GM12891 (cell line): ENCODE measurements at regions not wholly inside any gene's neighbourhood (a gene's known extent, or its start where the extent isn't known, plus 50 kb on each side); places are given as distances from the start of the nearest gene placed in this dataset.
"Not testable (repeated sequence)": the region's sequence is repeated elsewhere in the genome, so short reads cannot be mapped to it uniquely, and the experiment has no call there.

ENCODE experiments used
- DNase-seq: peaks from one replicate; pipeline ENCODE4 v3.0.0; 2011; ENCODE audit warnings: low spot score; ENCODE audit not compliant: insufficient read length
- FAIRE-seq: peaks from 2 replicates; lab custom pipeline; 2011; peaks lifted over from hg19 to GRCh38; lab: Jason Lieb, UNC
- PAX5 ChIP-seq: IDR thresholded peaks from 2 replicates; pipeline ENCODE4 v1.6.1; 2011; ENCODE audit warnings: low read length, moderate library complexity, mild to moderate bottlenecking; ENCODE audit not compliant: insufficient read depth, severe bottlenecking
- POLR2A ChIP-seq: IDR thresholded peaks from 2 replicates; pipeline ENCODE4 v1.6.1; 2011; ENCODE audit warnings: low read depth, low read length, control low read depth
- POLR2AphosphoS5 ChIP-seq: IDR thresholded peaks from 2 replicates; pipeline ENCODE4 v1.6.1; 2011; ENCODE audit warnings: low read depth, low read length, control low read depth
- POU2F2 ChIP-seq: IDR thresholded peaks from 2 replicates; pipeline ENCODE4 v1.6.1; 2011; ENCODE audit warnings: low read depth, mild to moderate bottlenecking, control low read depth, low read length, moderate library complexity
- SPI1 ChIP-seq: IDR thresholded peaks from 2 replicates; pipeline ENCODE4 v1.6.1; 2011; ENCODE audit warnings: low read depth, low read length, control low read depth
- TAF1 ChIP-seq: IDR thresholded peaks from 2 replicates; pipeline ENCODE4 v1.6.1; 2011; ENCODE audit warnings: low read depth, low read length, control low read depth

DNA sequence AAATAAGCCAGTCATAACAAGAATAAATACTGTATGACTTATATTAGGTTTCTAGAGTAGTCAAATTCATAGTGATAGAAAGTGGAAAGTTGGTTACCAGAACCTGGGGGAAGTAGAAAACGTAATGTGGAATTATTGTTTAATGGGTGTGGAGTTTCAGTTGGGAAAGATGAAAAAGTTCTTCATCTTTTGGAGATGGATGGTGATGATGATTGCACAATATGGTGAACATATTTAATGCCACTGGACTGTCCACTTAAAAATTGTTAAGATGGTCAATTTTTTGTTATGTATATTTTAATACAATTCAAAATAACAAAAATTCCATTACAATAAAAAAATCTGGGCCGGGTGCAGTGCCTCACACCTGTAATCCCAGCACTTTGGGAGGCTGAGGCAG is 289.6 kb downstream of the ZIC3 start:
- DNase-seq (no peak), FAIRE-seq (no peak)
- TF ChIP-seq SPI1 (no peak), POU2F2 (no peak), POLR2A (no peak), POLR2AphosphoS5 (no peak), PAX5 (no peak), TAF1 (no peak)

DNA sequence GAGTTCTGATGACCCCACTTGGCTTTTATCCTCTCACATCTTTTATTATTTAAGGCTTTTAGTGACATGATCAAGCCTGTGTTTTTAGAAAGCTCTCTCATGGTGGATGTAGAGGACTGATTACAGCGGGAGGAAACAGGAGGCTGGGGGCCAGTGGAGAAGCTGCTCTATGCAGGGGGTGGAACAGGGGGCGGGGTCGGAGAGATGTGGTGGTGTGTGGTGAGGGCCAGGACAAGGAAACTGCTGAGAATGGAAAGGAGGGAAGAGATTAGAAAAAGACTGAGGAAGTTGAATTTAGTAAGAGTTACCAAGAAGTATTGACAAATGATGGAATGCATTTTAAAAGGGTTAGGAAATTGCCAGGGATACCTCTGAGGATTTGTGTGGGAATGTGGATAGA is 292.2 kb downstream of the ZIC3 start:
- TF ChIP-seq POLR2A, result no peak
- TF ChIP-seq TAF1, result no peak
- no peak for TF ChIP-seq SPI1
- TF ChIP-seq PAX5, result no peak
- no peak for TF ChIP-seq POLR2AphosphoS5
- no peak for TF ChIP-seq POU2F2
- no peak for DNase-seq
- FAIRE-seq, result no peak

DNA sequence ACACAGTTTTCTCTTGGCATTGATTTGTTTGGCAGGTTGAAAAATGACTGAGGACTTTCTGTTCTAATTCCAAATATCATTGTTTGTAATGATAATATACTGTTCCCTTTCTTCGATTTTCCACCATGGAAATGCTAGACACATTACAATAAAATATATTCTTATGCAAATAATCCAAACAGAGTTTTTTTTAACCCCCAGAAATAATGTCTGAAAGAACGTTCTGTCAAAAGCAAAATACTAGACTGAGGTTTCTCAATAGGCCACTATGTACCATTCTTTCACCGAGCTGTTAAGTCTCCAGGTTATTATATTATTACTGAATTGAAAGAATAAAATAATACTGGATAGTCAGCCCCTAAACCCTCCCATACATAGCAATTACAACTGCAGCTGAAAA is 312.5 kb downstream of the ZIC3 start:
- TF ChIP-seq PAX5, result no peak
- no peak for TF ChIP-seq POLR2AphosphoS5
- TF ChIP-seq SPI1, result no peak
- TF ChIP-seq POU2F2, result no peak
- no peak for TF ChIP-seq POLR2A
- TF ChIP-seq TAF1, result no peak
- FAIRE-seq, result no peak
- DNase-seq, result no peak

DNA sequence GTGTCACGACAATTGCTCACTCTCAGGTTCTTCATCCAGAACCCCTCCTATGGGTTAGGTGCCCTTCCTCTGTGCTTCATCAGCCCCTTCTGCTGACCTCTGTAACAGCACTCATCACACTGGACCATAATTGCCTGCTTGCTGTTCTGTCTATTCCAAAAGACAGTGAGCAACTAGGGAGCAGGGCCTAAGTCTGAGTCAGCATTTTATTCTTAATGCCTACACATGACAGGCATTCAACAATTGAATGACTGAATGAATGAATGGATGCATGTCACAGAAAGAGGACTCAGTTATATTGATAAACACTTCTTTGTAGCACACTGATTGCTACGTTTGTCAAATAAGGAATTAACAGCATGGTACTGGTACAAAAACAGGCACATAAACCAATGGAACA is 317.0 kb downstream of the ZIC3 start:
- FAIRE-seq (no peak), DNase-seq (no peak)
- TF ChIP-seq POLR2AphosphoS5, result no peak
- no peak for TF ChIP-seq POLR2A
- no peak for TF ChIP-seq TAF1
- no peak for TF ChIP-seq POU2F2
- TF ChIP-seq SPI1, result no peak
- TF ChIP-seq PAX5, result no peak

- not testable (repeated sequence) for DNase-seq
- peak; percentile 58 for FAIRE-seq
Measured at GRCh38 chrX:137884813-137885212, 318.9 kb downstream of the ZIC3 start.

- FAIRE-seq (no peak), DNase-seq (no peak)
- TF ChIP-seq POU2F2 (no peak), POLR2A (no peak), SPI1 (no peak), POLR2AphosphoS5 (no peak), TAF1 (no peak), PAX5 (no peak)
Measured at GRCh38 chrX:137891431-137891830, 325.5 kb downstream of the ZIC3 start.

GRCh38 chrX:137896123-137896522 is 330.2 kb downstream of the ZIC3 start:
- no peak for FAIRE-seq
- TF ChIP-seq TAF1 (no peak), SPI1 (no peak), POLR2AphosphoS5 (no peak), POU2F2 (no peak), POLR2A (no peak), PAX5 (no peak)
- no peak for DNase-seq

GRCh38 chrX:137915466-137915865 is 349.5 kb downstream of the ZIC3 start:
- no peak for DNase-seq
- FAIRE-seq, result no peak
- TF ChIP-seq PAX5 (no peak), POU2F2 (no peak), TAF1 (no peak)

DNA sequence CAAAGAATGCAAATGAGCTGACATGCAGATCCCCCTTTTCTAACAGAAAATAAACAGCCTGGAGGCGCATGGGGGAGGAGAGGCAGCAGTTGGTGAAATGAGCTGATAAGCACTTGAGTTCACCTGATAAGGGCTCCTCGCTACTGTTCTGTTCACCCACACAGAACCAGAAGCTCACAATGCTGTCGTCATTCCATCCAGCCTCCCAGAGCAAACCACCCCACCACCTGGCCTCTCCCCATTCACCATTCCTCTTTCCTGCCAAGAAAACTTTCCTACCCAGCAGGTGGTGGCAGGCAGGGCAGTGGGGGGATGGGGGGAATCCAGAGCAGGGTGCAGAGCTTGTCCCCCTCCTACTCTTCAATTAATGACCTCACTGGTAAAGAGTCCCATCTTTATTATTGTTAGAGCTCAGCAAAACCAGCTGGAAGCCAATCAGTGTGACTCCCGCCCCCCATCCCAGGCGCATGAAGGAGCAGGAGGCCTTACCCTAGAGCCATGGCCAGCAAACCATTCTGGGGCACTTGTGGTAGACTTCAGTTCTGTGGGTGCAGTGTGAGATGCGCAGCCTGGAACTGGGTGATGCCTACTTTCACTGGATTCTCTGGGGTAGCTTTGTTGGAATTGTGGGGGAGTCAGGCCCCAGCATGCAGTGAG is 350.3 kb downstream of the ZIC3 start:
- FAIRE-seq, result no peak
- TF ChIP-seq PAX5, result no peak
- TF ChIP-seq POLR2A, result no peak
- no peak for TF ChIP-seq SPI1
- no peak for TF ChIP-seq POLR2AphosphoS5
- no peak for TF ChIP-seq TAF1
- TF ChIP-seq POU2F2, result no peak
- no peak for DNase-seq

GRCh38 chrX:137926090-137926489 is 360.2 kb downstream of the ZIC3 start:
- FAIRE-seq (no peak), DNase-seq (no peak)
- no peak for TF ChIP-seq TAF1
- TF ChIP-seq POLR2AphosphoS5, result no peak
- no peak for TF ChIP-seq POU2F2
- TF ChIP-seq SPI1, result no peak
- no peak for TF ChIP-seq PAX5
- TF ChIP-seq POLR2A, result no peak

GRCh38 chrX:137929951-137930350 is 364.0 kb downstream of the ZIC3 start:
- FAIRE-seq (no peak), DNase-seq (no peak)
- TF ChIP-seq POLR2A (no peak), SPI1 (no peak), POU2F2 (no peak), PAX5 (no peak), TAF1 (no peak)
